ENCODE measurements at regions not wholly inside any gene's neighbourhood (a gene's known extent, or its start where the extent isn't known, plus 50 kb on each side); places are given as distances from the start of the nearest gene placed in this dataset.

DNA sequence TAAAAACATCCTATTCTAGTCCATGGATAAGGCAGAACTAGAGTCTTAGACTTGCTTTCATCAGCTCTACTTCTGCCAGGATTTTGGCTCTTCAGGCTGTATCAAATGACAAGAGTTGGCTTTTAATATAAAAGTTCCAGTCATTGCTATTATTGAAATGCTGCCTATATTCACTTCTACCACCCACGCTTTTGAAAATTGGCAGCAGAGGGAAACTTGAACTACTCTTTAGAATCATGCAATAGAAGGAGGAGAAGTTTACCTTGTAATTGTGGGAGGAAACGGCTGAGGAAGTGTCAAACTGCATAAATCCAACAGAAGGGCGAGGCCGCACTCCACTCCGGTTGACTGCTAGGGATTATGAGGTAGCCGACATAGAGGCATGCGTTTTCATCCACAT is 122.6 kb upstream of the BASP1 start:
- intact Hi-C loops (cut with micrococcal nuclease), result no loop called here
- CTCF ChIA-PET, result no interaction called here
- H2AFZ ChIP-seq (ENCODE audit: low read depth, low read length, poor library complexity, severe bottlenecking), result no peak overlapping the region
- no peak overlapping the region for H3K27ac ChIP-seq (ENCODE audit: low read depth, low read length)
- ATAC-seq (no peak), DNase-seq (ENCODE audit: low read depth, low spot score) (no peak)
- H3K9ac ChIP-seq (ENCODE audit: low read length), result no peak overlapping the region
- no peaks in the 10 kb centered on the region for H3K36me3 ChIP-seq (ENCODE audit: control insufficient read depth in 1 of 2, insufficient read depth in 2 of 2, low read length in 2 of 2)
- H3K4me2 ChIP-seq (ENCODE audit: low read length), result no peak overlapping the region
- H3K9me3 ChIP-seq (ENCODE audit: control insufficient read depth in 1 of 2, insufficient read depth in 1 of 2, low read depth in 1 of 2, low read length in 2 of 2), result no peaks in the 10 kb centered on the region
- H3K27me3 ChIP-seq (ENCODE audit: insufficient read depth, low read length), result 0 out of 2 replicates have a peak, but pooled peaks cover 2% of the 10 kb centered on the region
- H3K9me2 ChIP-seq (ENCODE audit: insufficient read depth), result no peaks in the 10 kb centered on the region
- no peaks in the 10 kb centered on the region for H3K4me1 ChIP-seq (ENCODE audit: control insufficient read depth in 1 of 2, insufficient read depth in 2 of 2, low read length in 2 of 2)
- BruUV-seq (replicated peaks), result no TSS peak
- RAD21 ChIA-PET (ENCODE audit: low non-redundant PET in 1 of 2, low total read pairs in 2 of 2, uncharacterized antibody in 2 of 2, unreplicated experiment in 2 of 2), result no interaction called here
- H3K4me3 ChIP-seq (replicated peaks in 1 of 2; ENCODE audit: low read depth in 1 of 2, low read length in 2 of 2), result no peak overlapping the region
- POLR2A ChIA-PET, result no interaction called here
- H4K20me1 ChIP-seq (ENCODE audit: insufficient read depth), result no peaks in the 10 kb centered on the region
- TF ChIP-seq SIN3A (IDR thresholded peaks at IDR 0.05; ENCODE audit: low read depth) (no peak), POLR2AphosphoS5 (IDR thresholded peaks at IDR 0.05; ENCODE audit: low read depth, low read length) (no peak), EGR1 (IDR thresholded peaks at IDR 0.05; ENCODE audit: low read depth) (no peak), CTCF (IDR thresholded peaks at IDR 0.05 in 2 of 3, conservative IDR thresholded peaks at IDR 0.05 in 1 of 3; ENCODE audit: borderline replicate concordance in 1 of 3, insufficient read depth in 1 of 3, low read depth in 2 of 3, low read length in 2 of 3) (no peak), ZNF274 (IDR thresholded peaks at IDR 0.05; ENCODE audit: low read depth, low read length) (no peak), TCF7L2 (IDR thresholded peaks at IDR 0.05; ENCODE audit: borderline replicate concordance, extremely low read depth, insufficient read depth, insufficient read length) (no peak), YY1 (IDR thresholded peaks at IDR 0.05; ENCODE audit: extremely low read depth, insufficient replicate concordance, low read depth, low read length) (no peak), SP1 (IDR thresholded peaks at IDR 0.05; ENCODE audit: low read depth) (no peak)
- TF ChIP-seq, protein P1, sequence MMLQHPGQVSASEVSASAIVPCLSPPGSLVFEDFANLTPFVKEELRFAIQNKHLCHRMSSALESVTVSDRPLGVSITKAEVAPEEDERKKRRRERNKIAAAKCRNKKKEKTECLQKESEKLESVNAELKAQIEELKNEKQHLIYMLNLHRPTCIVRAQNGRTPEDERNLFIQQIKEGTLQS (IDR thresholded peaks at IDR 0.05), result no peak
- H3K79me2 ChIP-seq (ENCODE audit: insufficient read depth, low read length), result no peaks in the 10 kb centered on the region
